GM12872 (cell line): ENCODE measurements at regions not wholly inside any gene's neighbourhood (a gene's known extent, or its start where the extent isn't known, plus 50 kb on each side); places are given as distances from the start of the nearest gene placed in this dataset.

Experiments
- TF ChIP-seq, protein P1 (sequence below): IDR thresholded peaks from 3 replicates; pipeline ENCODE4 v1.5.1; 2011; ENCODE audit warnings: low read depth, mild to moderate bottlenecking, low read length, moderate library complexity; ENCODE audit not compliant: insufficient read depth

DNA sequence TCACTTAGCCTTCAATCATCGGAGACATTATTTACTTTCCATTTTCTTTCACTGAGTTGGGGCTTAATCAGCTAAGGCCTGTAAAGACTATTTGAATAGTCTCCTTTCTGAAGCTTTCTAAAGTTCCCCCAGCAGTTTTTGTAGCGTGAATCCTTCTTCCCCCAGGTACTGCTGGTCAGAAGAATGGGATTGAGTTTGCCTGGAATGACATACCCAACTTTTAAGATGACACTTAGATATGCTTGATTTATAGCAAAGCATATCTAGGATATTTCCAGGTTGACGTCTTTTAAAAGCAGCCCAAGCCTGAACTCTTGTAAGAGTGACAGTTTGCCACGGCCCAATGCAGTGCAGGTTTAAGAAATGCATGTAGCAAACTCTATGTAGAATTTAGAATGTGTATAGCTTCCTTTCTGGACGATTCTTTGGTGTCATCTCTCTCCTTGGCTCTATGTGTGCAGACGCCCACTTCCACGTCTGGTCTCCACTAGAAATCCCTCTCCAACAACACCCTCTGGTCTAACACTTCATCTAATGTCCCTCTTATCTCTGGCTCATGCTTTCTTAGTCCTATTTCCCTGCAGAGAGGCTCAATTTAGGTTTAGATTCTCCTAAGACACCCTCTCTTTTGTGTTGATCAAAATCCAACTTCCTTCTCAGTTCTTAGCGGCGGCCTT lies 175.0 kb upstream of the CYRIA start:
- TF ChIP-seq, protein P1, sequence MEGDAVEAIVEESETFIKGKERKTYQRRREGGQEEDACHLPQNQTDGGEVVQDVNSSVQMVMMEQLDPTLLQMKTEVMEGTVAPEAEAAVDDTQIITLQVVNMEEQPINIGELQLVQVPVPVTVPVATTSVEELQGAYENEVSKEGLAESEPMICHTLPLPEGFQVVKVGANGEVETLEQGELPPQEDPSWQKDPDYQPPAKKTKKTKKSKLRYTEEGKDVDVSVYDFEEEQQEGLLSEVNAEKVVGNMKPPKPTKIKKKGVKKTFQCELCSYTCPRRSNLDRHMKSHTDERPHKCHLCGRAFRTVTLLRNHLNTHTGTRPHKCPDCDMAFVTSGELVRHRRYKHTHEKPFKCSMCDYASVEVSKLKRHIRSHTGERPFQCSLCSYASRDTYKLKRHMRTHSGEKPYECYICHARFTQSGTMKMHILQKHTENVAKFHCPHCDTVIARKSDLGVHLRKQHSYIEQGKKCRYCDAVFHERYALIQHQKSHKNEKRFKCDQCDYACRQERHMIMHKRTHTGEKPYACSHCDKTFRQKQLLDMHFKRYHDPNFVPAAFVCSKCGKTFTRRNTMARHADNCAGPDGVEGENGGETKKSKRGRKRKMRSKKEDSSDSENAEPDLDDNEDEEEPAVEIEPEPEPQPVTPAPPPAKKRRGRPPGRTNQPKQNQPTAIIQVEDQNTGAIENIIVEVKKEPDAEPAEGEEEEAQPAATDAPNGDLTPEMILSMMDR: no peak

DNA sequence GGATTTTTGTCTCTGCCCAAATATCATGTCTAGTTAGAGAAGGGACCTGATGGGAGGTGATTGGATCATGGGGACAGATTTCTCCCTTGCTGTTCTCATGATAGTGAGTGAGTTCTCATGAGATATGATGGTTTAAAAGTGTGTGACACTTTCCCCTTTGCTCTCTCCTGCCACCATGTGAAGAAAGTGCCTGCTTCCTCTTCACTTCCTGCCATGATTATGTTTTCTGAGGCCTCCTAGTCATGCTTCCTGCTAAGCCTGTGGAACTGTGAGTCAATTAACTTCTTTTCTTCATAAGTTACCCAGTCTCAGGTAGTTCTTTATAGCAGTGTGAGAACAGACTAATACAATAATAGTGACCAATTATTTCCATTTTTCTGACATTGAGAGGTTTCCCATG lies 167.3 kb upstream of the CYRIA start:
- TF ChIP-seq, protein P1: no peak

DNA sequence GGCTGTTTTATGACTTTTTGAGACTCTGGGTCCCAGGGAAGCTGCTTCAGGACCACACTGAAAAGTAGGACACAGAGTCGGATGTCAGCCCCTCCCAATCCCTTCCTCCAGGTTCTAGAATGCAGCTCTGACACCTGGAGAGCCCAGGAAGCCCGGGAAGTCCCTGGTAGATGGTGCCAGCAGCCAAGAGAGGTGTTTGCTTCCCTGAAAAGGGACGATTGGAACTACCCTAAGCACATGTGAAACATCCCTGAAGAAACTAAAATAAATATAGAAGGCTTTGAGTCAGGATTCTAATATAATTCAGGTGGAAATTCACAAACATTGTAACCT lies 163.2 kb upstream of the CYRIA start:
- TF ChIP-seq, protein P1: no peak

DNA sequence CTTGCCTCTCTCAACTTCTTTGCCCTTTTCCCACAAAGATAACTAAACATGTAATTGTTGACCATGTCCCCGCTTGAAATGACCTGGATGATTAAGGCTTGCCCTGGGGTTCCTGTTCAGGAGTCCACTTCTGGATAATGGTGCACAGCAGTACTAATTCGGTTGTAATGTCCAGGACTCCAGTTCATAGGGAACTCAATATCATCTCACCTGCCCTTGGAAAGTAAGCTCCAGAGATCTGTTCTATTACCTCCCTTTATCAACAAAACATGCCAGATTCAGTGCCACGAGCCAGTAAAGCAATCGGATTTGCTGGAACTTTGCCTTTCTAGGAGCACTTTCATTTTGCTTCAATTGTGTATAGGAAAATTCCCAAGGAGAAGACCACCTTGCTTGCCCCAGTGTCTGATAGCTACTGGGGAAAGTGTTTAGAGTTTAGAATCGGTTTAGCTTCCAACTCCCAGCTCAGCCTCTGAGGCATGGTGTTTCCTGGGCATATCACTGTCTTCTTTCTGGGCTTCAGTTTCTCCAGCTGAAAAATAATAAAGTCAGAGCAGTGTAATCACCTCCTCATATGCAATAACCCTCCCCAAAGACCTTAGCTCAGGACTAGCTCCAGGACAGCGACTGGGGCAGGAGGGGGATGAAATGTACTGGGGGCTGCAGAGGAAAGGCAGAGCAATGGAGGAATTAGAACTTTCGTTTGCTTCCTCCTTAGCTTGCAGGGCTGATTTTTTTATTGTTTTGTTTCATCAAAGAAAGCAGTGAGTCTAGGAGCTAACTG lies 162.6 kb upstream of the CYRIA start:
- TF ChIP-seq, protein P1: no peak

DNA sequence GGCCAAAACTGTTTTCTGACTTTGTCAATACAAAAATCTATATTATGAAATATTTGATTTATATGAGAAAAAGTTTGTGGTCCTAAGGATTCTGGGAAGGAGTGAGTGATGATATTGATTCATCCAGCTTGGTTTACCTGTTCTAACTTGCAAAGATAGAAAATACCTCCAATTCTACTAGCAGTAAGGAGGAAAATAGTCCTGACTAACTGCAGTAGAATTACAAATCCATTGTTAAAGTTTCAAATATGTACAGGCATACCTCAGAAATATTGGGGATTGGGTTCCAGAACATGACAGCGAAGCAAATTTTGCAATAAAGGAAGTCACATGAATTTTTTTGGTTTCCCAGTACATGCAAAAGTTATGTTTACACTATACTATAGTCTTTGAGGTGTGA lies 158.8 kb upstream of the CYRIA start:
- TF ChIP-seq, protein P1: no peak

DNA sequence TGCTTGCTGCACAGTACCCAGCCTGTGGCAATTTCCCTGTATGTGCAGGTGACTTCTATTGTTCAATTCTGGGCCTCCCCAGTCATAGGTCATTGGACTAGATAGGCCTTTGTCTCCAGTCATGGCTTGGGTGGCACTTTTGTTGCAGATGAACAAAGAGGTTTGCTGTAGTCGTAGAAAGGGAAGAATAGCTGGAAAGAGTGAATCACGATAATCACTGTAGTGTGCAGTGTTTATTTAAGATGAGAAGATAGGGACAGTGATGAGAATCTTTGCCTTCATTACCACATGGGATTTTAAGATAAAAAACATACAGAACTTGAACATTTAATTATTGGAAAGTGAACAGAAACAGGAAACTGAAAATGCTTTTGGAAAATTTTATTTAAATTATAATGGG lies 156.1 kb upstream of the CYRIA start:
- TF ChIP-seq, protein P1: no peak

DNA sequence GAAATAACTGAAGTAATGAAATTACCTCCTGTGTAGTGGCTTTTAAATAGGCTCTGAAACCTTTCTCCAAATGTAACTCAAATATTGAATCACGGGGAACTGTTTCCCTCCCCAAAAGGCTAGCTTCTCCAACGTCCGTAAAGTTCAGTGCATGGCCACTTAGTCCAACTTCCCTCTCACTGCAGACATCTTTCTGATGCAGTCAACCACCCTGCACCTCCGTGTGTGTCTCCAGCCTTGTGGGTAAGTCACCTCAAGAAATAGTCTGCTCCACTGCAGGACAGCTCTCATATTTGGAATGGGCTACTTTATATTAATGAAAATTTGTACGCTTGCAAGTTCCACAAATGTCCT lies 152.5 kb upstream of the CYRIA start:
- TF ChIP-seq, protein P1: no peak
